GM21528 (cell line): ENCODE measurements at regions not wholly inside any gene's neighbourhood (a gene's known extent, or its start where the extent isn't known, plus 50 kb on each side); places are given as distances from the start of the nearest gene placed in this dataset.
"Not testable (repeated sequence)": the region's sequence is repeated elsewhere in the genome, so short reads cannot be mapped to it uniquely, and the experiment has no call there.

Experiments
- ATAC-seq: cut with Tn5 transposase; IDR thresholded peaks from one replicate; pipeline ENCODE4 v1.9.1; 2021; ENCODE audit warnings: mild to moderate bottlenecking, moderate library complexity; ENCODE audit not compliant: unreplicated experiment, low FRiP score

- no peak for ATAC-seq
Measured at GRCh38 chr17:14522795-14523387, 222.0 kb downstream of the HS3ST3B1 start.

- ATAC-seq = not testable (repeated sequence)
Measured at GRCh38 chr17:14518919-14519318, 218.0 kb downstream of the HS3ST3B1 start.

GRCh38 chr17:14514973-14515372, 214.1 kb downstream of the HS3ST3B1 start:
- ATAC-seq = no peak

- no peak for ATAC-seq
Measured at GRCh38 chr17:14513835-14514234, 213.0 kb downstream of the HS3ST3B1 start.

GRCh38 chr17:14510136-14510535, 209.3 kb downstream of the HS3ST3B1 start:
- no peak for ATAC-seq

GRCh38 chr17:14508156-14508555, 207.3 kb downstream of the HS3ST3B1 start:
- ATAC-seq = no peak

GRCh38 chr17:14506364-14506763, 205.5 kb downstream of the HS3ST3B1 start:
- ATAC-seq = no peak

- ATAC-seq = no peak
Measured at GRCh38 chr17:14505606-14506005, 204.7 kb downstream of the HS3ST3B1 start.

GRCh38 chr17:14499976-14500375, 199.1 kb downstream of the HS3ST3B1 start:
- no peak for ATAC-seq

- no peak for ATAC-seq
Measured at GRCh38 chr17:14498812-14499211, 197.9 kb downstream of the HS3ST3B1 start.

- ATAC-seq = no peak
Measured at GRCh38 chr17:14494161-14494560, 193.3 kb downstream of the HS3ST3B1 start.

- no peak for ATAC-seq
Measured at GRCh38 chr17:14489986-14490385, 189.1 kb downstream of the HS3ST3B1 start.

- no peak for ATAC-seq
Measured at GRCh38 chr17:14488958-14489550, 188.2 kb downstream of the HS3ST3B1 start.

GRCh38 chr17:14487068-14487467, 186.2 kb downstream of the HS3ST3B1 start:
- no peak for ATAC-seq

- no peak for ATAC-seq
Measured at GRCh38 chr17:14482715-14483114, 181.8 kb downstream of the HS3ST3B1 start.

- ATAC-seq = no peak
Measured at GRCh38 chr17:14481664-14482063, 180.8 kb downstream of the HS3ST3B1 start.

GRCh38 chr17:14474591-14474990, 173.7 kb downstream of the HS3ST3B1 start:
- no peak for ATAC-seq

- no peak for ATAC-seq
Measured at GRCh38 chr17:14471052-14471451, 170.2 kb downstream of the HS3ST3B1 start.

- no peak for ATAC-seq
Measured at GRCh38 chr17:14470417-14470816, 169.5 kb downstream of the HS3ST3B1 start.

GRCh38 chr17:14469971-14470370, 169.1 kb downstream of the HS3ST3B1 start:
- no peak for ATAC-seq

- no peak for ATAC-seq
Measured at GRCh38 chr17:14468858-14469257, 168.0 kb downstream of the HS3ST3B1 start.

- no peak for ATAC-seq
Measured at GRCh38 chr17:14461227-14461548, 160.3 kb downstream of the HS3ST3B1 start.
